Muscle of back (tissue), 3 donors: ENCODE measurements at regions not wholly inside any gene's neighbourhood (a gene's known extent, or its start where the extent isn't known, plus 50 kb on each side); places are given as distances from the start of the nearest gene placed in this dataset.

Experiments
- DNase-seq, 3 donors: peaks; one replicate each; pipeline versions ENCODE4 v3.0.0 to v3.0.0-alpha.2; 2013

- no peak for DNase-seq
Measured at GRCh38 chr12:90079529-90080210, 371.0 kb upstream of the ATP2B1 start.

GRCh38 chr12:90078344-90078743 lies 369.7 kb upstream of the ATP2B1 start:
- no peak for DNase-seq

- DNase-seq = no peak
Measured at GRCh38 chr12:90077756-90078155, 369.1 kb upstream of the ATP2B1 start.

GRCh38 chr12:90076851-90077319 lies 368.2 kb upstream of the ATP2B1 start:
- no peak for DNase-seq

GRCh38 chr12:90075685-90076084 lies 367.0 kb upstream of the ATP2B1 start:
- DNase-seq = no peak

GRCh38 chr12:90074086-90074485 lies 365.4 kb upstream of the ATP2B1 start:
- no peak for DNase-seq

GRCh38 chr12:90071996-90072395 lies 363.4 kb upstream of the ATP2B1 start:
- peak in 2 of 3 donors; percentile 47 to 58 for DNase-seq

GRCh38 chr12:90069711-90070110 lies 361.1 kb upstream of the ATP2B1 start:
- DNase-seq = no peak

- DNase-seq = no peak
Measured at GRCh38 chr12:90067791-90068190, 359.2 kb upstream of the ATP2B1 start.

- peak; percentile 54 to 87 (median 74) for DNase-seq
Measured at GRCh38 chr12:90064852-90065801, 356.5 kb upstream of the ATP2B1 start.

- DNase-seq = no peak
Measured at GRCh38 chr12:90062799-90063198, 354.2 kb upstream of the ATP2B1 start.

- no peak for DNase-seq
Measured at GRCh38 chr12:90061809-90062208, 353.2 kb upstream of the ATP2B1 start.

- DNase-seq = no peak
Measured at GRCh38 chr12:90060031-90060430, 351.4 kb upstream of the ATP2B1 start.

GRCh38 chr12:90058704-90059103 lies 350.1 kb upstream of the ATP2B1 start:
- DNase-seq = peak; percentile 76 to 88 (median 82)

GRCh38 chr12:90055071-90055470 lies 346.4 kb upstream of the ATP2B1 start:
- DNase-seq = no peak

- DNase-seq = no peak
Measured at GRCh38 chr12:90048918-90049317, 340.3 kb upstream of the ATP2B1 start.

- no peak for DNase-seq
Measured at GRCh38 chr12:90045559-90045958, 336.9 kb upstream of the ATP2B1 start.

GRCh38 chr12:90044069-90044468 lies 335.4 kb upstream of the ATP2B1 start:
- no peak for DNase-seq

GRCh38 chr12:90042920-90043641 lies 334.4 kb upstream of the ATP2B1 start:
- no peak for DNase-seq

GRCh38 chr12:90038289-90038688 lies 329.7 kb upstream of the ATP2B1 start:
- DNase-seq = no peak

GRCh38 chr12:90037740-90038139 lies 329.1 kb upstream of the ATP2B1 start:
- DNase-seq = peak in 1 of 3 donors; percentile 64

GRCh38 chr12:90036637-90037036 lies 328.0 kb upstream of the ATP2B1 start:
- no peak for DNase-seq
